Neural cell (in vitro differentiated cells): ENCODE measurements at regions not wholly inside any gene's neighbourhood (a gene's known extent, or its start where the extent isn't known, plus 50 kb on each side); places are given as distances from the start of the nearest gene placed in this dataset.

ENCODE experiments used
- H2AFZ ChIP-seq: fragments of 200-600, 300-800 bp; sonication (generic), shearing (Covaris generic); 2 replicates; pipeline ENCODE4 v1.6.0; 2014; ENCODE audit warnings: low read depth, mild to moderate bottlenecking, antibody characterized with exemption, low read length, moderate library complexity
- H3F3A ChIP-seq: fragments of 200-600 bp; shearing (Covaris generic); 2 replicates; pipeline ENCODE4 v1.6.1; 2016; ENCODE audit warnings: mild to moderate bottlenecking, moderate library complexity, mixed read lengths, antibody characterized with exemption, low read length; ENCODE audit not compliant: insufficient read depth, poor library complexity, severe bottlenecking
- H3K27ac ChIP-seq: fragments of 200-600, 300-800 bp; sonication (generic), shearing (Covaris generic); 2 replicates; pipeline ENCODE4 v1.5.1; 2014; ENCODE audit warnings: mild to moderate bottlenecking, low read length, moderate library complexity
- H3K27me3 ChIP-seq: fragments of 300-800, 200-600 bp; sonication (generic), shearing (Covaris generic); 2 replicates; pipeline ENCODE4 v1.6.0; 2014; ENCODE audit warnings: mild to moderate bottlenecking, low read depth, low read length, moderate library complexity; ENCODE audit not compliant: insufficient read depth
- H3K36me3 ChIP-seq: fragments of 300-800, 200-600 bp; sonication (generic), shearing (Covaris generic); 2 replicates; pipeline ENCODE4 v1.5.1; 2014; ENCODE audit warnings: mild to moderate bottlenecking, antibody characterized with exemption, low read length, moderate library complexity; ENCODE audit not compliant: insufficient read depth
- H3K4me2 ChIP-seq: fragments of 300-800, 200-600 bp; sonication (generic), shearing (Covaris generic); 2 replicates; pipeline ENCODE4 v1.6.0; 2014; ENCODE audit warnings: mild to moderate bottlenecking, low read length
- H3K4me3 ChIP-seq: fragments of 300-800, 200-600 bp; sonication (generic), shearing (Covaris generic); 2 replicates; pipeline ENCODE4 v1.5.1; 2014; ENCODE audit warnings: mild to moderate bottlenecking, low read length, moderate library complexity
- H3K79me2 ChIP-seq: fragments of 200-600 bp; shearing (Covaris generic); replicated peaks from 2 replicates; pipeline ENCODE4 v1.6.0; 2014; ENCODE audit warnings: mild to moderate bottlenecking, low read length, moderate library complexity; ENCODE audit not compliant: insufficient read depth
- H3K9ac ChIP-seq: fragments of 300-800, 200-600 bp; sonication (generic), shearing (Covaris generic); 2 replicates; pipeline ENCODE4 v1.6.1; 2016; ENCODE audit warnings: mild to moderate bottlenecking, low read length, mixed read lengths
- H3K9me2 ChIP-seq: fragments of 200-600 bp; shearing (Covaris generic); 2 replicates; pipeline ENCODE4 v1.6.1; 2016; ENCODE audit warnings: mild to moderate bottlenecking, low read length, mixed read lengths; ENCODE audit not compliant: insufficient read depth
- H3K9me3 ChIP-seq: fragments of 200-600, 300-800 bp; sonication (generic), shearing (Covaris generic); 2 replicates; pipeline ENCODE4 v1.6.1; 2016; ENCODE audit warnings: mild to moderate bottlenecking, mixed run types, low read length, moderate library complexity, mixed read lengths
- H4K20me1 ChIP-seq: fragments of 200-600 bp; shearing (Covaris generic); 2 replicates; pipeline ENCODE4 v1.6.1; 2016; ENCODE audit warnings: mild to moderate bottlenecking, mixed run types; ENCODE audit not compliant: insufficient read depth
- CTCF ChIP-seq: fragments of 450-650 bp; IDR thresholded peaks from 2 replicates; pipeline ENCODE4 v1.5.1; 2014; ENCODE audit warnings: antibody characterized with exemption, mild to moderate bottlenecking, moderate library complexity; ENCODE audit not compliant: poor library complexity, severe bottlenecking
- EP300 ChIP-seq: fragments of 450-650 bp; conservative IDR thresholded peaks from 2 replicates; pipeline ENCODE4 v1.6.1; 2014; ENCODE audit warnings: antibody characterized with exemption, mild to moderate bottlenecking, moderate library complexity; ENCODE audit not compliant: poor library complexity, severe bottlenecking
- EZH2 ChIP-seq: fragments of 200-600, 300-800 bp; shearing (Covaris generic), sonication (generic); IDR thresholded peaks from 2 replicates; pipeline ENCODE4 v1.6.1; 2014; ENCODE audit warnings: antibody characterized with exemption, low read length, borderline replicate concordance, mild to moderate bottlenecking; ENCODE audit not compliant: insufficient read depth, poor library complexity, severe bottlenecking
- MXI1 ChIP-seq: fragments of 450-650 bp; conservative IDR thresholded peaks from 2 replicates; pipeline ENCODE4 v1.6.1; 2014; ENCODE audit warnings: antibody characterized with exemption, mild to moderate bottlenecking; ENCODE audit not compliant: poor library complexity, severe bottlenecking
- POLR2AphosphoS5 ChIP-seq: IDR thresholded peaks from 2 replicates; pipeline ENCODE4 v1.6.1; 2012
- RAD21 ChIP-seq: fragments of 450-650 bp; conservative IDR thresholded peaks from 2 replicates; pipeline ENCODE4 v1.6.1; 2014; ENCODE audit warnings: antibody characterized with exemption, mild to moderate bottlenecking, moderate library complexity
- REST ChIP-seq: IDR thresholded peaks from 2 replicates; pipeline ENCODE4 v1.6.1; 2012; ENCODE audit warnings: borderline replicate concordance
- SMC3 ChIP-seq: fragments of 450-650 bp; conservative IDR thresholded peaks from 2 replicates; pipeline ENCODE4 v1.6.1; 2014; ENCODE audit warnings: antibody characterized with exemption, mild to moderate bottlenecking, moderate library complexity; ENCODE audit not compliant: poor library complexity
- TAF1 ChIP-seq: IDR thresholded peaks from 2 replicates; pipeline ENCODE4 v1.6.1; 2012; ENCODE audit warnings: low read depth

- Histone ChIP-seq H3K9me3 (no peaks in the 10 kb centered on the region), H3K36me3 (no peaks in the 10 kb centered on the region), H3K4me3 (no peak overlapping the region), H2AFZ (no peak overlapping the region), H3F3A (no peaks in the 10 kb centered on the region), H3K79me2 (no peaks in the 10 kb centered on the region), H3K27me3 (no peaks in the 10 kb centered on the region), H3K9ac (no peak overlapping the region), H3K4me2 (no peak overlapping the region), H3K27ac (no peak overlapping the region), H4K20me1 (no peaks in the 10 kb centered on the region), H3K9me2 (no peaks in the 10 kb centered on the region)
- no peak for TF ChIP-seq TAF1
- no peak for TF ChIP-seq MXI1
- TF ChIP-seq CTCF: no peak
- TF ChIP-seq EP300: no peak
- TF ChIP-seq RAD21: no peak
- no peak for TF ChIP-seq SMC3
- no peak for TF ChIP-seq REST
- no peak for TF ChIP-seq EZH2
Measured at GRCh38 chr13:109989155-109989554, 202.8 kb upstream of the IRS2 start.

GRCh38 chr13:109986851-109987250 lies 200.5 kb upstream of the IRS2 start:
- no peaks in the 10 kb centered on the region for H3K9me2 ChIP-seq
- H3F3A ChIP-seq: no peaks in the 10 kb centered on the region
- no peak overlapping the region for H3K4me2 ChIP-seq
- H3K9me3 ChIP-seq: no peaks in the 10 kb centered on the region
- H2AFZ ChIP-seq: no peak overlapping the region
- no peaks in the 10 kb centered on the region for H3K79me2 ChIP-seq
- H3K4me3 ChIP-seq: no peak overlapping the region
- H3K27ac ChIP-seq: no peak overlapping the region
- H3K9ac ChIP-seq: no peak overlapping the region
- H3K36me3 ChIP-seq: no peaks in the 10 kb centered on the region
- no peaks in the 10 kb centered on the region for H3K27me3 ChIP-seq
- TF ChIP-seq EZH2: no peak
- no peak for TF ChIP-seq POLR2AphosphoS5
- no peak for TF ChIP-seq CTCF
- TF ChIP-seq EP300: no peak
- no peak for TF ChIP-seq RAD21
- TF ChIP-seq MXI1: no peak
- H4K20me1 ChIP-seq: no peaks in the 10 kb centered on the region
